ENCODE measurements at regions not wholly inside any gene's neighbourhood (a gene's known extent, or its start where the extent isn't known, plus 50 kb on each side); places are given as distances from the start of the nearest gene placed in this dataset.

DNA sequence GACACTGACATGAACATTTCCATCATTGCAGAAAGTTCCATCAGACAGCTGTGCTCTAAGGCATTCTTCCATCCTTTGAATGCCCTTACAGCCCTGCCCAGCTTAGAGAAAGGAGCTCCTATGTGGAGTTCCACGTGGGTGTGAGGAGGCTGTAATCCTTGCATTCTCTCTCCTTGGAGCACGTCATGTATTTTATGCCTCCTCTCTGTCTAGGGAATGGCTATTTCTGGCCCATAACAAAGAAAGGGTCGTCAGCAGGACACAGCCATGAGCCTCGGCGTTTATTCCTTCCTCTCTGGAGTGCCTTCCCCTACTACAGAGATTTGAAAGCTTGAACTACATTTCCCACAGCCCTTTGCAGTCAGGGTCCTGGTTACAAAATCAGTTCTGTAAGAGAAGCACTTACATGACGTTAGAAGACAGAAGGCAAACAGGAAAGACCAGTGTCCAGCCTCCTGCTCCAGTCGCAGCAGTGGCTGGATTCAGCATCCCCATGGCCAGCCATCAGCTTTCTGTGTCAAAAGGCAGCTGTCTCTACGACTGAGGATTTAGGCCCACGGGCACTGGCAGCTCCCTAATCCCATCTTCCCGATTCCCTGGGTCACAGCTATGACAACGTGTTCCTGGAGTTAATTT is 234.9 kb downstream of the TFCP2L1 start:
- TF ChIP-seq CEBPB (IDR thresholded peaks at IDR 0.05; ENCODE audit: low read depth): no peak
- no peak for TF ChIP-seq POLR2A (IDR thresholded peaks at IDR 0.05; ENCODE audit: borderline replicate concordance, extremely low read depth, insufficient read depth, insufficient read length)
- TF ChIP-seq, protein P1, sequence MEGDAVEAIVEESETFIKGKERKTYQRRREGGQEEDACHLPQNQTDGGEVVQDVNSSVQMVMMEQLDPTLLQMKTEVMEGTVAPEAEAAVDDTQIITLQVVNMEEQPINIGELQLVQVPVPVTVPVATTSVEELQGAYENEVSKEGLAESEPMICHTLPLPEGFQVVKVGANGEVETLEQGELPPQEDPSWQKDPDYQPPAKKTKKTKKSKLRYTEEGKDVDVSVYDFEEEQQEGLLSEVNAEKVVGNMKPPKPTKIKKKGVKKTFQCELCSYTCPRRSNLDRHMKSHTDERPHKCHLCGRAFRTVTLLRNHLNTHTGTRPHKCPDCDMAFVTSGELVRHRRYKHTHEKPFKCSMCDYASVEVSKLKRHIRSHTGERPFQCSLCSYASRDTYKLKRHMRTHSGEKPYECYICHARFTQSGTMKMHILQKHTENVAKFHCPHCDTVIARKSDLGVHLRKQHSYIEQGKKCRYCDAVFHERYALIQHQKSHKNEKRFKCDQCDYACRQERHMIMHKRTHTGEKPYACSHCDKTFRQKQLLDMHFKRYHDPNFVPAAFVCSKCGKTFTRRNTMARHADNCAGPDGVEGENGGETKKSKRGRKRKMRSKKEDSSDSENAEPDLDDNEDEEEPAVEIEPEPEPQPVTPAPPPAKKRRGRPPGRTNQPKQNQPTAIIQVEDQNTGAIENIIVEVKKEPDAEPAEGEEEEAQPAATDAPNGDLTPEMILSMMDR (IDR thresholded peaks at IDR 0.05 in 2 of 3, conservative IDR thresholded peaks at IDR 0.05 in 1 of 3; ENCODE audit: borderline replicate concordance in 1 of 3, insufficient read depth in 1 of 3, low read depth in 2 of 3, low read length in 2 of 3): no peak
- TF ChIP-seq, protein P2, sequence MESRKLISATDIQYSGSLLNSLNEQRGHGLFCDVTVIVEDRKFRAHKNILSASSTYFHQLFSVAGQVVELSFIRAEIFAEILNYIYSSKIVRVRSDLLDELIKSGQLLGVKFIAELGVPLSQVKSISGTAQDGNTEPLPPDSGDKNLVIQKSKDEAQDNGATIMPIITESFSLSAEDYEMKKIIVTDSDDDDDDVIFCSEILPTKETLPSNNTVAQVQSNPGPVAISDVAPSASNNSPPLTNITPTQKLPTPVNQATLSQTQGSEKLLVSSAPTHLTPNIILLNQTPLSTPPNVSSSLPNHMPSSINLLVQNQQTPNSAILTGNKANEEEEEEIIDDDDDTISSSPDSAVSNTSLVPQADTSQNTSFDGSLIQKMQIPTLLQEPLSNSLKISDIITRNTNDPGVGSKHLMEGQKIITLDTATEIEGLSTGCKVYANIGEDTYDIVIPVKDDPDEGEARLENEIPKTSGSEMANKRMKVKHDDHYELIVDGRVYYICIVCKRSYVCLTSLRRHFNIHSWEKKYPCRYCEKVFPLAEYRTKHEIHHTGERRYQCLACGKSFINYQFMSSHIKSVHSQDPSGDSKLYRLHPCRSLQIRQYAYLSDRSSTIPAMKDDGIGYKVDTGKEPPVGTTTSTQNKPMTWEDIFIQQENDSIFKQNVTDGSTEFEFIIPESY (IDR thresholded peaks at IDR 0.05; ENCODE audit: extremely low read depth, insufficient replicate concordance, low read length): no peak
- no peak for TF ChIP-seq POLR2AphosphoS5 (IDR thresholded peaks at IDR 0.05; ENCODE audit: low read depth, low read length)
- TF ChIP-seq EZH2 (IDR thresholded peaks at IDR 0.05): no peak
- no peak for TF ChIP-seq YY1 (IDR thresholded peaks at IDR 0.05; ENCODE audit: extremely low read depth, insufficient replicate concordance, low read depth, low read length)
- TF ChIP-seq ZFX (IDR thresholded peaks at IDR 0.05): no peak
- TF ChIP-seq ZNF274 (IDR thresholded peaks at IDR 0.05; ENCODE audit: low read depth, low read length): no peak
- TF ChIP-seq TCF7L2 (IDR thresholded peaks at IDR 0.05; ENCODE audit: borderline replicate concordance, extremely low read depth, insufficient read depth, insufficient read length): no peak
- TF ChIP-seq SIN3A (IDR thresholded peaks at IDR 0.05; ENCODE audit: low read depth): no peak
- TF ChIP-seq, protein P3, sequence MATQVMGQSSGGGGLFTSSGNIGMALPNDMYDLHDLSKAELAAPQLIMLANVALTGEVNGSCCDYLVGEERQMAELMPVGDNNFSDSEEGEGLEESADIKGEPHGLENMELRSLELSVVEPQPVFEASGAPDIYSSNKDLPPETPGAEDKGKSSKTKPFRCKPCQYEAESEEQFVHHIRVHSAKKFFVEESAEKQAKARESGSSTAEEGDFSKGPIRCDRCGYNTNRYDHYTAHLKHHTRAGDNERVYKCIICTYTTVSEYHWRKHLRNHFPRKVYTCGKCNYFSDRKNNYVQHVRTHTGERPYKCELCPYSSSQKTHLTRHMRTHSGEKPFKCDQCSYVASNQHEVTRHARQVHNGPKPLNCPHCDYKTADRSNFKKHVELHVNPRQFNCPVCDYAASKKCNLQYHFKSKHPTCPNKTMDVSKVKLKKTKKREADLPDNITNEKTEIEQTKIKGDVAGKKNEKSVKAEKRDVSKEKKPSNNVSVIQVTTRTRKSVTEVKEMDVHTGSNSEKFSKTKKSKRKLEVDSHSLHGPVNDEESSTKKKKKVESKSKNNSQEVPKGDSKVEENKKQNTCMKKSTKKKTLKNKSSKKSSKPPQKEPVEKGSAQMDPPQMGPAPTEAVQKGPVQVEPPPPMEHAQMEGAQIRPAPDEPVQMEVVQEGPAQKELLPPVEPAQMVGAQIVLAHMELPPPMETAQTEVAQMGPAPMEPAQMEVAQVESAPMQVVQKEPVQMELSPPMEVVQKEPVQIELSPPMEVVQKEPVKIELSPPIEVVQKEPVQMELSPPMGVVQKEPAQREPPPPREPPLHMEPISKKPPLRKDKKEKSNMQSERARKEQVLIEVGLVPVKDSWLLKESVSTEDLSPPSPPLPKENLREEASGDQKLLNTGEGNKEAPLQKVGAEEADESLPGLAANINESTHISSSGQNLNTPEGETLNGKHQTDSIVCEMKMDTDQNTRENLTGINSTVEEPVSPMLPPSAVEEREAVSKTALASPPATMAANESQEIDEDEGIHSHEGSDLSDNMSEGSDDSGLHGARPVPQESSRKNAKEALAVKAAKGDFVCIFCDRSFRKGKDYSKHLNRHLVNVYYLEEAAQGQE (IDR thresholded peaks at IDR 0.05; ENCODE audit: low read depth): no peak
